ENCODE measurements at regions not wholly inside any gene's neighbourhood (a gene's known extent, or its start where the extent isn't known, plus 50 kb on each side); places are given as distances from the start of the nearest gene placed in this dataset.

- H3K27me3 ChIP-seq (replicated peaks; ENCODE audit: insufficient read depth), result no peaks in the 10 kb centered on the region
- 94% methylated on average over 1 of the region's 1 CpG for WGBS
- no peak for TF ChIP-seq POLR2AphosphoS5 (IDR thresholded peaks at IDR 0.05)
- TF ChIP-seq CTCF (IDR thresholded peaks at IDR 0.05), result no peak
- TF ChIP-seq POLR2A (IDR thresholded peaks at IDR 0.05), result no peak
- no peak overlapping the region for H3K4me3 ChIP-seq
- no peaks in the 10 kb centered on the region for H3K9me3 ChIP-seq
- no peaks in the 10 kb centered on the region for H3K36me3 ChIP-seq
- DNase-seq (ENCODE audit: low spot score), result no peak
- no peaks in the 10 kb centered on the region for H3K4me1 ChIP-seq (replicated peaks)
- intact Hi-C loops (cut with DNase I), result no loop called here
- no peak overlapping the region for H3K27ac ChIP-seq
Measured at GRCh38 chr6:153644000-153644399, 395.0 kb upstream of the OPRM1 start.

- intact Hi-C loops (cut with DNase I), result no loop called here
- H3K4me1 ChIP-seq (replicated peaks), result no peaks in the 10 kb centered on the region
- no peak for DNase-seq (ENCODE audit: low spot score)
Measured at GRCh38 chr6:153634416-153634815, 404.6 kb upstream of the OPRM1 start.

GRCh38 chr6:153625089-153625488 lies 414.0 kb upstream of the OPRM1 start:
- H3K4me3 ChIP-seq, result no peak overlapping the region
- no peaks in the 10 kb centered on the region for H3K27me3 ChIP-seq (replicated peaks; ENCODE audit: insufficient read depth)
- H3K36me3 ChIP-seq, result no peaks in the 10 kb centered on the region
- H3K4me1 ChIP-seq (replicated peaks), result no peaks in the 10 kb centered on the region
- intact Hi-C loops (cut with DNase I), result no loop called here
- WGBS, result 25% methylated on average over 3 of the region's 3 CpGs
- DNase-seq (ENCODE audit: low spot score), result no peak
- no peak for TF ChIP-seq POLR2AphosphoS5 (IDR thresholded peaks at IDR 0.05)
- no peak for TF ChIP-seq POLR2A (IDR thresholded peaks at IDR 0.05)
- TF ChIP-seq CTCF (IDR thresholded peaks at IDR 0.05), result no peak
- no peaks in the 10 kb centered on the region for H3K9me3 ChIP-seq
- H3K27ac ChIP-seq, result no peak overlapping the region

More at GRCh38 chr6:153634416-153634815, 404.6 kb upstream of the OPRM1 start:
- Histone ChIP-seq H3K27ac (no peak overlapping the region), H3K9me3 (no peaks in the 10 kb centered on the region), H3K4me3 (no peak overlapping the region), H3K27me3 (replicated peaks; ENCODE audit: insufficient read depth) (no peaks in the 10 kb centered on the region), H3K36me3 (no peaks in the 10 kb centered on the region)
- TF ChIP-seq POLR2A (IDR thresholded peaks at IDR 0.05), result no peak
- TF ChIP-seq CTCF (IDR thresholded peaks at IDR 0.05), result no peak
- no peak for TF ChIP-seq POLR2AphosphoS5 (IDR thresholded peaks at IDR 0.05)

GRCh38 chr6:153624528-153624927 lies 414.5 kb upstream of the OPRM1 start:
- intact Hi-C loops (cut with DNase I), result no loop called here
- Histone ChIP-seq H3K27me3 (replicated peaks; ENCODE audit: insufficient read depth) (no peaks in the 10 kb centered on the region), H3K4me3 (no peak overlapping the region), H3K4me1 (replicated peaks) (no peaks in the 10 kb centered on the region), H3K9me3 (no peaks in the 10 kb centered on the region), H3K27ac (no peak overlapping the region), H3K36me3 (no peaks in the 10 kb centered on the region)
- WGBS, result 91% methylated on average over 1 of the region's 1 CpG
- DNase-seq (ENCODE audit: low spot score), result no peak
- no peak for TF ChIP-seq POLR2AphosphoS5 (IDR thresholded peaks at IDR 0.05)
- TF ChIP-seq CTCF (IDR thresholded peaks at IDR 0.05), result no peak
- no peak for TF ChIP-seq POLR2A (IDR thresholded peaks at IDR 0.05)

GRCh38 chr6:153623496-153623895 lies 415.5 kb upstream of the OPRM1 start:
- Histone ChIP-seq H3K27ac (no peak overlapping the region), H3K27me3 (replicated peaks; ENCODE audit: insufficient read depth) (no peaks in the 10 kb centered on the region), H3K4me3 (no peak overlapping the region), H3K4me1 (replicated peaks) (no peaks in the 10 kb centered on the region), H3K9me3 (no peaks in the 10 kb centered on the region), H3K36me3 (no peaks in the 10 kb centered on the region)
- intact Hi-C loops (cut with DNase I), result no loop called here
- TF ChIP-seq POLR2A (IDR thresholded peaks at IDR 0.05) (no peak), POLR2AphosphoS5 (IDR thresholded peaks at IDR 0.05) (no peak), CTCF (IDR thresholded peaks at IDR 0.05) (no peak)
- WGBS, result 73% methylated on average over 2 of the region's 2 CpGs
- DNase-seq (ENCODE audit: low spot score), result no peak

Data from prostate gland (tissue), 2 donors.